PC-9 (cell line): ENCODE measurements at regions not wholly inside any gene's neighbourhood (a gene's known extent, or its start where the extent isn't known, plus 50 kb on each side); places are given as distances from the start of the nearest gene placed in this dataset.

Experiments
- CTCF ChIP-seq: fragments of 200-600 bp; sonication (generic); conservative IDR thresholded peaks from 2 replicates; pipeline ENCODE4 v1.6.1; 2017; ENCODE audit warnings: mixed run types, antibody characterized with exemption, mild to moderate bottlenecking, moderate library complexity
- EZH2 ChIP-seq: fragments of 200-600 bp; sonication (generic); IDR thresholded peaks from 2 replicates; pipeline ENCODE4 v1.8.0; 2017; ENCODE audit warnings: antibody characterized with exemption, low read depth

DNA sequence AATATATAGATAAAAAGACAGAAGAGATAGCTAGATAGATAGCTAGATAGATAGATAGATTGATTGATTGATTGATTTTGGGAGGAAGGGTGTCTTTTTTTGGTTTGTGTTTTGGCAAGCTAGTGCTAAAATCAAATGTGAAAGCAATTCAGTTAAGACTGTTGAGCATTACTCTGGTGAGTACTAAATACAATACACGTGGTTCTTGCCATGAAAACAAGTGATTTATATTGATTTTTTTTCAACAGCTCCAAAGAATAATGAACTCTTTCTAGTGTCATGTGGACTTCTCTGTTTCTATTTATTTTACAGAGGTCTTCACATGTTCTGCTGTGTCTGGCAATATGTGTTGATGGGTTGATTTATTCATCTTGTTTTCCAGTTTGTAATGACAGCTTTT lies 172.0 kb downstream of the POU4F1 start:
- no peak for TF ChIP-seq CTCF
- TF ChIP-seq EZH2, result no peak
